ENCODE measurements at regions not wholly inside any gene's neighbourhood (a gene's known extent, or its start where the extent isn't known, plus 50 kb on each side); places are given as distances from the start of the nearest gene placed in this dataset.

DNA sequence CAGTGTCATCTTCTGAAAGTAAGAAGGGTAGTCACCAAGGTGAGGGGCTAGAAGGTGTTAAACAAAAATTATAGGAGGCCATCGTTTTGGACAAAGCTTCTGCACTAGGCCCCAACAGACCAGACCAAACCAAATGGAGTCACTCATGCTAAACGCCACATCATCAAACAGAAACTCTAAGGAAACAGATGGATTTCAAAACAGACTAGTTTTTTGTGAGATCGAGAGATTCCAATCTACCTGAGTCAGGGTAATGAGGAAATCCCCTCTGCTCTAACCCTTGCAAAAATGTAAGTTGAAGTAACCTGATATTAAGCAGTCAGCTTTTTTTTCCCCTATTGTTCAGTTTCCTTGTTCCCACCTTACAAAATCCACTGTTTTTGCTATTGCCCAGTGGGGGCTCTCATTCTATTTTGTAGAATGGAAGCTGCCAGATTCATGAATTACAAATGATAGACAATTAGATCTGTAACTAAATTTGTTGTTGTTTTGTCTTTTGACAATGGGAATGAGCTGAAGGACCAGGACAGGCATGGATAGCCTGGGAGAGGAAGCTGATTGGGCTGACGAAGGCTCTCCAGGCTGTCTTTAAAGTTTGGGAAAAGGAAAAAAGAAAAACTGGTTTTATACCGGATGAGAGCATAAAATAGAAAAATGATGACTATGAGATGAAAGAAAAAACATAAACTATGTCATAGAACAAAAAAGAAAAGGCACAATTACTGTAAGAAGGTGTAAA is 94.7 kb upstream of the ADAMTSL1 start:
- no peak overlapping the region for H3K4me3 ChIP-seq (ENCODE audit: low read length)
- TF ChIP-seq ZNF274 (IDR thresholded peaks at IDR 0.05; ENCODE audit: low read depth, low read length), result no peak

- no peak for TF ChIP-seq ZNF274 (IDR thresholded peaks at IDR 0.05; ENCODE audit: low read depth, low read length)
These were observed 91.7 kb upstream of the ADAMTSL1 start for GRCh38 chr9:18382243-18382642.

GRCh38 chr9:18384066-18384465 is 89.9 kb upstream of the ADAMTSL1 start:
- no peak overlapping the region for H3K4me3 ChIP-seq (ENCODE audit: low read length)
- no peak for TF ChIP-seq ZNF274 (IDR thresholded peaks at IDR 0.05; ENCODE audit: low read depth, low read length)

More at GRCh38 chr9:18382243-18382642, 91.7 kb upstream of the ADAMTSL1 start:
- H3K4me3 ChIP-seq (ENCODE audit: low read length), result no peak overlapping the region

DNA sequence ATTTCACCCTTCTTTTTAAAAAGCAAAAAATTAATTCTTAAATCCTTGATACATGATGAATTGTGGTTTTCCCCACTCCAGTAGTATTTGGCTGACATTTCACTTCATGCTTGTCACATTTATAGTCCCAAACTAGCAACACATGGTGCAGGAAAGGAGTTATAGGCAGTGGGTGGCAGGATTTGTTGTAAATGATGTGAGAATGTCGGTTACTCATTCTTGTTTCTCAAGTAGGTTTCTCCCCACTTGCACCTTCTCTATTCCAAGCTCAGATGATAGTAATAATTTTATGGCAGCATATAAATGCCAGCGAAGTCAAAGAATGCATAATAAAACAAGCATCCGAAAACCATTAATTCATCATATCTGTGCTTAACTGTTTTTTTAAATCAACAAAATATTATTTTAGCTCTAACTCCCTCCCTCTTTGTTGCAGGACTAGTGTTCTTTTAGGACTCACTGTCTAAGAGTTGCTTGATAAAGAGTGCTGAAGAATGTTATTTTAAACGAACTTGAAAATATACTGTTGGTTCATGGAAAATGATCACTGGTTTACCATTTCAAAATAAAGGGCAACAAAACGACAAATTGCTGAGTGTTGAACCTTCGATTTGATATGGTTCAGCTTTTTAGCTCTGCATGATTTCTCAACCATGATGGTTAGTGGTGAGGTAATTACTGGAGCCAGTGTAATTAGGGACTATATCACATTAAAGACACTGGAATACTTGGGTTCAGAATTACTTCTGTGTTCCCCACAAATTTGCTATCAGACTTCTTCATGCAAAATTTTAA is 88.1 kb upstream of the ADAMTSL1 start:
- H3K4me3 ChIP-seq (ENCODE audit: low read length), result no peak overlapping the region
- no peak for TF ChIP-seq ZNF274 (IDR thresholded peaks at IDR 0.05; ENCODE audit: low read depth, low read length)

GRCh38 chr9:18390393-18390792 is 83.6 kb upstream of the ADAMTSL1 start:
- TF ChIP-seq ZNF274 (IDR thresholded peaks at IDR 0.05; ENCODE audit: low read depth, low read length), result no peak
- H3K4me3 ChIP-seq (ENCODE audit: low read length), result no peak overlapping the region

DNA sequence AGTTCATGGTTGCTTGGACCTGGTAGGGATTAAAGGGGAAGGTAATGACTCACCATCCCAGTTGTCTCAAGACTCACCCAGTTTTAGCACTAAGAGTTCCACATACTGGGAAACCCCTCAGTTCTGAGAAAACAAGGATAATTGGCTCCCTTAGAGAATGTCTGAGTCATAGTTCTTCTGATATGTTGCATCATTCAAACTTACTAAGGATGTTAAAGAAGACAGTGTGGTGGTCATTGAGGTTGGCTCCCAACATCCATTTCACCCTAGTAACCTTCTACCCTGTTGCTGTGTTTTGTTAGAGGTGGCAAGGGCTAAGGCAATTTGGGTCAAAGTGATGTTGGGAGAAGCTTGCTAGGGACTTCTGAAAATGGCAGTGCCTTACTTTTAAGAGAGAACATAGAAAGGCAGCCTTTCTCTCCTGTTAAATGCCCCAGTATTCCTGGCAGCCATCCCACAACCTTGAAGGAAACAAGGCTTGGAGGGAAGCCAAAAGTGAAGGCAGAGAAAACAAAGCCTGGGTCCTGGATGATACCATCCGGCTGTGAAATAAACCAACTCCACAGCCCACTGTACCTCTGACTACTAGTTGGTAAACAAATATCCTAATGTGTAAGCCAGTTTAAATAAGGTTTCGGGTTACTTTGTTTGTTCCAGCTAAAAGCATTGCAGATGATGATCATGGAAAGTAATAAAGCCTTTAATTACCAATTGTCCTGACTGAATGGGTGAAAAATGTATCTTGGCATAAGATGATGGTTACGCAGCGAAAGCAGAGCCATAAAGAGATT is 80.4 kb upstream of the ADAMTSL1 start:
- no peak for TF ChIP-seq ZNF274 (IDR thresholded peaks at IDR 0.05; ENCODE audit: low read depth, low read length)
- H3K4me3 ChIP-seq (ENCODE audit: low read length), result no peak overlapping the region

- H3K4me3 ChIP-seq (ENCODE audit: low read length), result no peak overlapping the region
- no peak for TF ChIP-seq ZNF274 (IDR thresholded peaks at IDR 0.05; ENCODE audit: low read depth, low read length)
These were observed 79.1 kb upstream of the ADAMTSL1 start for GRCh38 chr9:18394847-18395351.

DNA sequence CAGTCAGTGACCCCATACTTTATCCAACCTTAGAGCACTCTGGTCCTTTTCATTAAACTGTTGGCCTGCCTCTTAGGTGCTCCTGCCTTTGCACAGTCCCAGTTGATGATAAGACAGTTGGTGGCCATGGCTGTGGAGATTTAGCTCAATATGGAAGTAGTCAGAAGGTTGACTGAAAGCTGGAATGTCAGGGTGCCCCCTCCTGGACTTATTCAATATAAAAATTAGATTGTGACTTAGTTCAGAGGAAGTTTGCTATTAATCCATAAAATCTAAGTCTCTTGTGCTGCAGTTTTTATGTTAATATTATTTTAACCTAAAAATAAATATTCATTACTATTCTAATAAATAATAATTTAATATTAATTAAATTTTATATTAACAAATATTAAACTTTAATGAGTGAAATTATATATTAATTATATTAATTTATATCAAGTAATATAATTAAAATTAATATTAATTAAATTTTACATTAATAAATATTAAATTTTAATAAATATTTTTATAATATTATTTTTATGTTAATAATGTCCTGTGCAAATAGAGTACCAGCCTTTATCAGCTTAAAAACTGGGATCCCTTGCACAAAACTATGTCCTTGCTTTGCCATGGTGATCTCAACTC is 77.7 kb upstream of the ADAMTSL1 start:
- TF ChIP-seq ZNF274 (IDR thresholded peaks at IDR 0.05; ENCODE audit: low read depth, low read length), result no peak
- no peak overlapping the region for H3K4me3 ChIP-seq (ENCODE audit: low read length)

- no peak overlapping the region for H3K4me3 ChIP-seq (ENCODE audit: low read length)
- no peak for TF ChIP-seq ZNF274 (IDR thresholded peaks at IDR 0.05; ENCODE audit: low read depth, low read length)
These were observed 76.9 kb upstream of the ADAMTSL1 start for GRCh38 chr9:18397076-18397475.

GRCh38 chr9:18398038-18398437 is 75.9 kb upstream of the ADAMTSL1 start:
- no peak overlapping the region for H3K4me3 ChIP-seq (ENCODE audit: low read length)
- TF ChIP-seq ZNF274 (IDR thresholded peaks at IDR 0.05; ENCODE audit: low read depth, low read length), result no peak

DNA sequence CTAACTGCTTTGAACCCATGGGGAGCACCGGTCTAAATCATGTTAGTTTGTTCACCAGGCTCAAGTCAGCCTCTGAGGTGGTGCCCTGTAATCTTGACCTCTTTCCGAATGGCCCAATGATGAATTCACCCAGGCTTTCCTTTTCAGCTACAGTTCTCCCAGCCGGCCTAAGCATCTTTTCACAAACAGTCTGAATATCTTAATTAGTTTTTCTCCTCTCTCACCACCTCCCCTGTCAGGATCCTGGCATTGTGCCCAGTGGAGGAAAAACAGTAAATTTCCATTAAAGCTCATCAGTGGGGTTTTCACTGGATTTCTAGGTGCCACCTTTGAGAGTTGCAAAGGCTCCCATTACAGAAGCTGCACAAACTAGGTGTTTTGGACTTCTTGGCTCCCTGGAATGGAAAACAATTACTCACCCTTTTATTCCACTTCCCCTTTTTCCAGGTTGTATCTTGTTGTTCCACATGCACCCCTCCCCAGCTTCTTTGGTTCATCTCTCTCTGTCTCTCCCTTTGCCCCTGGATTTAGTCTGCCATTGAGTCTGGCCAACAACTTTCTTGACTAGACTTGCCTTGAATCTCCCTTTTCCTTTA is 69.4 kb upstream of the ADAMTSL1 start:
- TF ChIP-seq ZNF274 (IDR thresholded peaks at IDR 0.05; ENCODE audit: low read depth, low read length), result no peak
- no peak overlapping the region for H3K4me3 ChIP-seq (ENCODE audit: low read length)

DNA sequence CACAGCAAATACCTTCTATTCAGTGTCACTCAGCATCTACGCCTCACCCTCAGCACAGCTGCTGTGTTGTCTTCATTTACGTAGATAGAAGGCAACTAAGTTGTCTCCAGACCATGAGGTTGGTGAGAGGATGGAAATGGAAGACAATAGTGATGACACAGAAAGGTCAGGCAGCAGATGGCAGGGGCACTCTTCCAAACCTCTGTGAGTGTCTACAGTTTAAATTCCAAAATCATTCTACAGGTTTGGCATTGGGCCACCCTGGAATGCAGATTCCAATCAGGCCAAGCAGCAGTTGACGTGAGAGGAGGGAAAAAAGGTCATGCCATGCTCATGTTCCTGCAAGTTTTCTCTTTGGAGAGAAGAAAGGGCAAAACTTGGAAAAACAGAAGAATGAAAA is 68.7 kb upstream of the ADAMTSL1 start:
- H3K4me3 ChIP-seq (ENCODE audit: low read length), result no peak overlapping the region
- no peak for TF ChIP-seq ZNF274 (IDR thresholded peaks at IDR 0.05; ENCODE audit: low read depth, low read length)

- no peak overlapping the region for H3K4me3 ChIP-seq (ENCODE audit: low read length)
- no peak for TF ChIP-seq ZNF274 (IDR thresholded peaks at IDR 0.05; ENCODE audit: low read depth, low read length)
These were observed 63.0 kb upstream of the ADAMTSL1 start for GRCh38 chr9:18410983-18411382.
